Hepatocyte (in vitro differentiated cells): ENCODE measurements at regions not wholly inside any gene's neighbourhood (a gene's known extent, or its start where the extent isn't known, plus 50 kb on each side); places are given as distances from the start of the nearest gene placed in this dataset.

Experiments used
- DNase-seq: peaks from one replicate; pipeline ENCODE4 v3.0.0-alpha.2; 2016; ENCODE audit warnings: low spot score
- H2AFZ ChIP-seq: fragments of 200-600 bp; sonication (generic); 2 replicates; pipeline ENCODE4 v1.6.0; 2016; ENCODE audit warnings: antibody characterized with exemption, mild to moderate bottlenecking
- H3K27ac ChIP-seq: fragments of 200-600 bp; sonication (generic); 2 replicates; pipeline ENCODE4 v1.5.1; 2016; ENCODE audit warnings: mild to moderate bottlenecking
- H3K27me3 ChIP-seq: fragments of 200-600 bp; sonication (generic); 2 replicates; pipeline ENCODE4 v1.6.1; 2016
- H3K36me3 ChIP-seq: fragments of 200-600 bp; sonication (generic); replicated peaks from 2 replicates; pipeline ENCODE4 v1.5.1; 2016; ENCODE audit warnings: low read depth; ENCODE audit not compliant: insufficient read depth
- H3K4me1 ChIP-seq: fragments of 200-600 bp; sonication (generic); 2 replicates; pipeline ENCODE4 v1.5.1; 2016; ENCODE audit warnings: mild to moderate bottlenecking, moderate library complexity; ENCODE audit not compliant: insufficient read depth
- H3K4me2 ChIP-seq: fragments of 200-600 bp; sonication (generic); 2 replicates; pipeline ENCODE4 v1.6.0; 2016
- H3K4me3 ChIP-seq: fragments of 200-600 bp; sonication (generic); 2 replicates; pipeline ENCODE4 v1.5.1; 2016; ENCODE audit warnings: mild to moderate bottlenecking
- H3K79me2 ChIP-seq: fragments of 200-600 bp; sonication (generic); 2 replicates; pipeline ENCODE4 v1.6.0; 2017; ENCODE audit warnings: mild to moderate bottlenecking
- H3K9me2 ChIP-seq: fragments of 200-600 bp; sonication (generic); replicated peaks from 2 replicates; pipeline ENCODE4 v1.6.0; 2017; ENCODE audit warnings: mild to moderate bottlenecking; ENCODE audit not compliant: insufficient read depth
- H3K9me3 ChIP-seq: fragments of 200-600 bp; sonication (generic); 2 replicates; pipeline ENCODE4 v1.5.1; 2016; ENCODE audit warnings: low read depth, mild to moderate bottlenecking
- H4K20me1 ChIP-seq: fragments of 200-600 bp; sonication (generic); 2 replicates; pipeline ENCODE4 v1.6.0; 2016; ENCODE audit warnings: mild to moderate bottlenecking; ENCODE audit not compliant: insufficient read depth, poor library complexity, severe bottlenecking
- EZH2 ChIP-seq: fragments of 200-600 bp; sonication (generic); IDR thresholded peaks from 2 replicates; pipeline ENCODE4 v1.6.1; 2016; ENCODE audit warnings: antibody characterized with exemption, mild to moderate bottlenecking, borderline replicate concordance
- EZH2phosphoT487 ChIP-seq: fragments of 200-600 bp; sonication (generic); IDR thresholded peaks from one replicate; pipeline ENCODE4 v1.6.1; 2018; ENCODE audit warnings: antibody characterized with exemption, mild to moderate bottlenecking, low read depth, moderate library complexity; ENCODE audit not compliant: unreplicated experiment, severe bottlenecking
- WGBS: methylation state at CpG from one replicate; pipeline ENCODE4 v1.1.6; 2016; ENCODE audit warnings: low lambda C conversion rate; ENCODE audit errors: missing lambda C conversion rate; 5-methylcytosine and 5-hydroxymethylcytosine counted together
- TF ChIP-seq, protein P1 (sequence below): fragments of 200-600 bp; sonication (generic); IDR thresholded peaks from 2 replicates; pipeline ENCODE4 v1.5.1; 2016; ENCODE audit warnings: antibody characterized with exemption, mild to moderate bottlenecking; ENCODE audit not compliant: poor library complexity

DNA sequence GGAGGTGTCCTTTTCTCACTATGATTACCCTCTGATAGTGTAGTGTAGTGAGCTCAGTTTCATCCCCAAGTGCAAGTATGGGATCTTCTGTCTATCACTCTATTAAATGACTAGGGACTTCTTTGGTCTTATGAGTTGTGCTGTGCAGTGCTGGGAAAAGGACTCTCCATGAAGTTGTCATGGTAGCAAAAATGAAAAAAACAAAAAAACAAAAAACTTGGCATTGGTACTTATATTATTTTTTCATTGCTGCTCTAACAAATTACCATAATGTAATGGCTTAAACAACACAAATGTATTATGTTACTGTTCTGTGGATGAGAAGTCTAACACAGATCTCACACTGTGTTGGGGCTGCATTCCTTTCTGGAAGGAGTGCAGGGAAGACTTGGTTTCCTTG is 393.1 kb upstream of the NOVA1 start:
- Histone ChIP-seq H3K4me1 (no peaks in the 10 kb centered on the region), H4K20me1 (no peaks in the 10 kb centered on the region), H3K4me2 (no peak overlapping the region), H3K9me2 (no peaks in the 10 kb centered on the region), H3K27ac (no peak overlapping the region), H3K36me3 (no peaks in the 10 kb centered on the region), H3K79me2 (no peaks in the 10 kb centered on the region), H3K27me3 (no peaks in the 10 kb centered on the region), H3K4me3 (no peak overlapping the region), H3K9me3 (no peaks in the 10 kb centered on the region), H2AFZ (no peak overlapping the region)
- TF ChIP-seq EZH2 (no peak), EZH2phosphoT487 (no peak)
- TF ChIP-seq, protein P1, sequence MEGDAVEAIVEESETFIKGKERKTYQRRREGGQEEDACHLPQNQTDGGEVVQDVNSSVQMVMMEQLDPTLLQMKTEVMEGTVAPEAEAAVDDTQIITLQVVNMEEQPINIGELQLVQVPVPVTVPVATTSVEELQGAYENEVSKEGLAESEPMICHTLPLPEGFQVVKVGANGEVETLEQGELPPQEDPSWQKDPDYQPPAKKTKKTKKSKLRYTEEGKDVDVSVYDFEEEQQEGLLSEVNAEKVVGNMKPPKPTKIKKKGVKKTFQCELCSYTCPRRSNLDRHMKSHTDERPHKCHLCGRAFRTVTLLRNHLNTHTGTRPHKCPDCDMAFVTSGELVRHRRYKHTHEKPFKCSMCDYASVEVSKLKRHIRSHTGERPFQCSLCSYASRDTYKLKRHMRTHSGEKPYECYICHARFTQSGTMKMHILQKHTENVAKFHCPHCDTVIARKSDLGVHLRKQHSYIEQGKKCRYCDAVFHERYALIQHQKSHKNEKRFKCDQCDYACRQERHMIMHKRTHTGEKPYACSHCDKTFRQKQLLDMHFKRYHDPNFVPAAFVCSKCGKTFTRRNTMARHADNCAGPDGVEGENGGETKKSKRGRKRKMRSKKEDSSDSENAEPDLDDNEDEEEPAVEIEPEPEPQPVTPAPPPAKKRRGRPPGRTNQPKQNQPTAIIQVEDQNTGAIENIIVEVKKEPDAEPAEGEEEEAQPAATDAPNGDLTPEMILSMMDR: no peak
- no peak for DNase-seq

DNA sequence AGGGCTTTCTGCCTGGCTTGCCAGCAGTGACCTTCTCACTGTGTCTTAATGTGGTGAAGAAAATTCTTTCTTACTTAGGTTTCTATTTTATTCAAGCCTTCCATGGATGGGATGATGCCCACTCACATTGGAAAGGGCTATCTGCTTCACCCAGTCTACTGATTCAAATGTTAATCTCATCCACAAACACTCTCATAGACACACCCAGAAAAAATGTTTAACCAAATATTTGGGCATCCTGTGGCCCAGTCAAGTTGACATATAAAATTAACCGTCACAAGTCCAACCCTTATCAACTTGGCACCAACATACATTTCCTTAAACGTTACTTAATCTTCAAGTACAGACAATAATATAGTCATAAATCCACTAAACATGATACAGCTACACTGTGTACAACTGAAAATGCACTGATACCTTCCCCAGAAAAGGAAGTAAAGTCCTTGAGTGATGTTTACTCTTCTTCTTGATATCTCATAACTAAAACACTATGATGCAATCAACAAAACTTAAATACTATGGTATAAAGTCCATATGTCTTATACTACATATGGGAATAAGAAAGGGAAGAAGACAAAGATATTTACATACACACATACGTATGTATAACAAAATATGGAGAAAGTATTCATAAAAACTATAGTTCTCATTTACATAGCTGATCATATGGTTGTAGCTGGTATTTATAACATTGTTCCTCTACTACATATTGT is 394.7 kb upstream of the NOVA1 start:
- no peak overlapping the region for H3K4me2 ChIP-seq

GRCh38 chr14:26993556-26993955 is 395.7 kb upstream of the NOVA1 start:
- Histone ChIP-seq H2AFZ (no peak overlapping the region), H3K27me3 (no peaks in the 10 kb centered on the region), H3K9me2 (no peaks in the 10 kb centered on the region), H3K4me3 (no peak overlapping the region), H3K4me1 (no peaks in the 10 kb centered on the region), H3K4me2 (no peak overlapping the region), H3K36me3 (no peaks in the 10 kb centered on the region), H3K9me3 (no peaks in the 10 kb centered on the region), H3K27ac (no peak overlapping the region), H3K79me2 (no peaks in the 10 kb centered on the region), H4K20me1 (no peaks in the 10 kb centered on the region)
- TF ChIP-seq EZH2 (no peak), EZH2phosphoT487 (no peak)
- TF ChIP-seq, protein P1: no peak
- DNase-seq: no peak
- 81% methylated on average over 2 of the region's 2 CpGs for WGBS

More for the DNA sequence above, 394.7 kb upstream of the NOVA1 start:
- WGBS: 72% methylated on average over 3 of the region's 3 CpGs
- Histone ChIP-seq H3K36me3 (no peaks in the 10 kb centered on the region), H3K9me2 (no peaks in the 10 kb centered on the region), H2AFZ (no peak overlapping the region), H3K4me1 (no peaks in the 10 kb centered on the region), H3K27ac (no peak overlapping the region), H3K4me3 (no peak overlapping the region), H3K79me2 (no peaks in the 10 kb centered on the region), H3K9me3 (no peaks in the 10 kb centered on the region), H3K27me3 (no peaks in the 10 kb centered on the region), H4K20me1 (no peaks in the 10 kb centered on the region)
- DNase-seq: no peak
- TF ChIP-seq EZH2phosphoT487 (no peak), EZH2 (no peak)
- TF ChIP-seq, protein P1: no peak
